HK-2 (cell line): ENCODE measurements at regions not wholly inside any gene's neighbourhood (a gene's known extent, or its start where the extent isn't known, plus 50 kb on each side); places are given as distances from the start of the nearest gene placed in this dataset.
"Not testable (repeated sequence)": the region's sequence is repeated elsewhere in the genome, so short reads cannot be mapped to it uniquely, and the experiment has no call there.

Experiments used
- DNase-seq: peaks from one replicate; pipeline ENCODE4 v3.0.0-alpha.2; 2018; ENCODE audit not compliant: unreplicated experiment

- DNase-seq, result not testable (repeated sequence)
These were observed 277.8 kb upstream of the ARHGAP42 start for GRCh38 chr11:100409267-100409666.

DNA sequence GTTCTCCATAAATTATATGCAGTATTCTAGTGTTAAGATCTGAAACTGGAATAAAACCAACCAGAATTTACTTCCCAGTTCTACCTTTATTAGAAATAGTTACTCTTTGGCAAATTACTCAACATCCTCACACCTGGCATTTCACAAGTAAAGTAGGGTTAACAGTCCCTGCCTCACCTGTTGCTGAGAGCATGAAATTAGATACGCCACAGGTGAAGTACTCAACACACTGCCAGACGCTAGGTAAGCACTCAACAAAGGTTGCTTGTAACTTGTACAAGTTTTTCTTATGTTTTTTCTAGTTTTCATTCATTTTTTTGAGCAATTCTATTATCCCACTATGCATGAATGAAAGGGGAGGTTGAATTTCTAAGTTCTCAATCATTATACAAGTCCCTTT is 267.6 kb upstream of the ARHGAP42 start:
- DNase-seq, result no peak

- no peak for DNase-seq
These were observed 252.1 kb upstream of the ARHGAP42 start for GRCh38 chr11:100434821-100435641.

DNA sequence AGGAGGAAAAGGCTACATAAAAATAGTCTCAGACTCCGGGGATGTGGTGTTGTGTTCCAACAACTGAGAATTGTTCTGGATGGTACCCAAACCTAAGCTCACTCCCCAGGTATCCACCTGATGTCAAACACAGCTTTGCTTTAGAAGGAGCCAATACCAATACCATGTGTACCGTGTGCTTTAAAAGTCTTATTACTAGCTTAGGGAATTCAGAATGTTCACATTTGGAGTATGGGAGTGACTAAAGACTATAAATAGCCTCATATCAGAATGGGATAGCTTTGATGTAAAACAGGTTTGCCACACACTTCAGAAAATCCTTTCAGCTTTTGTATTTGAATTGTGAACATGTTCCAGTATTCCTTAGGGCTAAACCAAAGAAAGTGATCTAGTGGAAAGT is 248.7 kb upstream of the ARHGAP42 start:
- DNase-seq, result no peak

- no peak for DNase-seq
These were observed 246.0 kb upstream of the ARHGAP42 start for GRCh38 chr11:100441086-100441485.

DNA sequence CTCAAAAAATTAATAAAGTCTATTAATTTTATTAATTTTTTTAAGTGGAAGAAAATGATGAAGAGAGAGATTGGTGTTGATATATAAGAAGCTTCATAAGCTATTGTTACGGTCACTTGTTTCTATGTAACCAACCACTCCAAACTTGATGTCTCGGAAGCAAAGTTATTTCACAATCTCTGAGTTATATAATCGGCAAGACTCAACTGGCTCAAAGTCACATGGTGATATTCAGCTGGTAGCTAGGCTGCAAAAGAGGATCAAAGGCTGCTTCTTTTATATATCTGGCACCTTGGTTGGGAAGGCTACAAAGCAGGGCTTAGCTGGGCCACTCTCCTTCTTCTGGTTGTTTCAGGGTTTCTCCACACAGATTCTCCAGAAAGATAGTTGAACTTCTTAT is 245.1 kb upstream of the ARHGAP42 start:
- DNase-seq, result no peak

- DNase-seq, result no peak
These were observed 241.8 kb upstream of the ARHGAP42 start for GRCh38 chr11:100445231-100445735.

GRCh38 chr11:100451801-100452460 is 235.2 kb upstream of the ARHGAP42 start:
- not testable (repeated sequence) for DNase-seq

DNA sequence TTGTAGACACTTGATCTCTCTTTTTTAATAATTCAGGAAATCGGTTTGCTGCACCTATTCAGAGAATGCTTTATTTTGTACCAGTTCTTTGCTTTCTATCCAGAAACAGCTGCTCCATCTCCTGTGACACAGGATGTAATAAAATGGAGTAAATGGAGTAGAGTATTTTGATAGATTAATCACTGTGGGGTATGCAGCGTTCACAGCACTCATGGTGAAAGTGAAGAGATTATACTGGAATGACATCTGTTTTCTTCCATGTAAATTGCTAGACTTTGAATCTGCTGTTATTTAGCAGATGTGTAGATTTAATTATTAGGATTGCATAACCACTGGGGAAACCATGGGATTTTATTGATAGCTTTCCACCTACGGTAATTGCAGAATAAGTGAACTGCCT is 227.3 kb upstream of the ARHGAP42 start:
- no peak for DNase-seq

DNA sequence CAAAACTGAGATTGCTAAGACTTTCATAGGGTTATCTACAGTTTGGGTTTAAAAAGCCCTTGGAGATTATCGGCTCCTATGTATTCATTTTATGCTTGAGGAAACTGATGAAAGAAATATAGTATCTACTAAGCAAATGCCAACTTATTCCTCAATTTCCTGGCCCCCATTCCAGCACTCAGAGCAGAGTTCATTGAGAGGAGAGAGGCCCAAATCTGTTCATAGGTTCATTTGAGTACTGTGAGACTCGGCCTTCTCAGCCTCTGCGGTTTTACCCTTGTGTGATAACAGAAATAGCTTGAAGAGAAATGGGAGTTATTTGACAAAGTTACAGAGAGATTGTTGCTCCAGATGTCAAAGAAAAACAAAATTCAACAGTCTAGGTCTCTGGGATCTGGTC is 226.7 kb upstream of the ARHGAP42 start:
- no peak for DNase-seq

DNA sequence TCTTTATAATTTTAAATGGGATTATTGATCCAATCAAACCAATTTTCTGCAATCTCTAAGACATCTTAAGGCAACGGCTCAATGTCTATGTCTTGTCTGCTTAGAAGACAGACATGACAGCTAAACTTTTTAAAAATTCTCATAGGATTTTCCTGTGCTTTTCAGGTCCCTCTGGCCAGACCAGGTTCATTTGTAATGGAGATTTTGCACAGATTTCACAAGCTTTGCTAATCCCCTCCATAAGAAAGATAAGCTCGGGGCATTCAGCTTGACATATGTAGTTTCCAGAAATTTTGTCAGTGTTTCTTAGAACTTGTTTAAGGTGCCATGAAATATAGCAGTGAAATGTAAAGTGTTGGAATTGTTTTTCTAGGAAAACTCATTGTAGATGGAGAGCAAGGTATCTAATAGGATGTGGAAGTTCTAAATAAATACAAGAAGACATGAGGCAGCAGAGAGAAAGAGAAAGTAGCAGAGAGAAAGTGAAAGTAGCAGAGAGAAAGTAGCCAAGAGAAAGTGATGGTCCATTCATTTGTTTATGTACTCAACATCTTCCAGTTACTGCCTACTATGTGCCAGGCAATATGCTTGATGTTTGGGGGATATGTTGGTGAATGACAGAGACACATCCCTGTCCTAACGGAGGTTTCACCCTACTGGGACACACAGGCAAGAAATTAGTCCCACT is 219.1 kb upstream of the ARHGAP42 start:
- no peak for DNase-seq

GRCh38 chr11:100469835-100470234 is 217.3 kb upstream of the ARHGAP42 start:
- DNase-seq, result no peak

DNA sequence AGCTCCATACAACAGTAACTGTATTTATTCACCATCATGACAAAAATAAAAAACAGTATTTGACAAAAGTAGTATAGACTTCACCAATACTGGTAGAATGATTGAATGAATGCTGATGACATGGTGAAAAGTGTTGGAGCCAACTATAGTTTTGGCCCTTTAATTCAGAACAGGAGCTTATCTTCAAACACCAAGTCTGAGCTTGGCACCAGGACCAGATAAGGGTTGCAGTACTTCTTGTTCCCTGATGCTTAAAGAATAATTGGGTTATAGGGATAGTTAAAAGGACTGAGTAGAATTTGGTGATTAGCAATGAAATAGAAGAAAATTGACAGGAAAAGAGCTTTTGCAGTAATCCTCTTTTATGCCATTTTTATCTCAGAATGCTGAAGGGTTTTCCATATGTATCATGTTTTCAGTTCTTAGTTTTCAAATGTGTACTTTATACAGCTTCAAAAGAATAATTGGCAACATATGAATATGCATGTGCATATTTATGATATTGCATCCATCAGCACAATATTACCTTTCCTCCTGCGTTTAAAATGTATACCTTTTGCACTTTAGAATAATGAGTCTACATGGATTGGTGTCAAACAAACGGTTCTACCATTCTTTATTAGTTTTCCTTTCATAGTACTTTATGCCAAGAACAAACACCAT is 214.2 kb upstream of the ARHGAP42 start:
- no peak for DNase-seq

- DNase-seq, result no peak
These were observed 213.7 kb upstream of the ARHGAP42 start for GRCh38 chr11:100473390-100473740.

GRCh38 chr11:100484948-100485347 is 202.1 kb upstream of the ARHGAP42 start:
- DNase-seq, result no peak

GRCh38 chr11:100498780-100499179 is 188.3 kb upstream of the ARHGAP42 start:
- no peak for DNase-seq

DNA sequence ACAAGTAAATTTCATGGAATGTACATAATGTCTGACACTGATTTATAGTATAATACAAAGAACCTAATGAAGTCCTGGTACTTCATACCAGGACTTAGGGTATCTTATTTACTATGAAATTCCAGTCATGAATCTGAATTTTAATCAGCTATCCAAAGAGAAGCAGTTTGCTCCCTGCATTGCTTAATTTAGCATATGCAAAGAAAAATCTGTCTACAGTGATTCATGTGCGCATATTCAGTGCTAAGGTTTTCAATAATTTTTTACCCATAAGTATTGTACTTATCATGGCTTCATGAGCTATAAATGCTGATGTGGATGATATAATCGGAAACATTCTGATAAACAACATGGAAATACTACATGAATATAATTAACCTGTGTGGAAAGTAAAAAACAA is 185.6 kb upstream of the ARHGAP42 start:
- DNase-seq, result no peak

- no peak for DNase-seq
These were observed 174.6 kb upstream of the ARHGAP42 start for GRCh38 chr11:100512475-100512874.

DNA sequence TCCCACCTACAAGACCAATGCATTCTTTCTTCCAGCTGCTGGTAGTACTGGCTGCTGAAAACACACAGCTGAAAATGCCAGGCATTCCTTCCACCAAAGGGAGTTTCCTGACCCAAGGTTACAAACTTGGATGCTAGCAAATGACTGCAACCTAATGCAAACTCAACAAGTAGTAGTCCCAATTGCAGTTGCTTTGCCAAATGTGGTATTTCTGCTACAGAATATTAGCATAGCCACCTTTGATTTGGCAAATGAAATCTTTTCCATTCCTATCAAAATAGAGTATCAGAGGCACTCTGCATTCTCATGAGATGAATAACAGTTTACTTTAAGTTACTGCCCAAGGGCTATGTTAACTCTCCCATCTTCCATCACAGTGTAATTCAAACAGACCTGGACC is 172.0 kb upstream of the ARHGAP42 start:
- no peak for DNase-seq

DNA sequence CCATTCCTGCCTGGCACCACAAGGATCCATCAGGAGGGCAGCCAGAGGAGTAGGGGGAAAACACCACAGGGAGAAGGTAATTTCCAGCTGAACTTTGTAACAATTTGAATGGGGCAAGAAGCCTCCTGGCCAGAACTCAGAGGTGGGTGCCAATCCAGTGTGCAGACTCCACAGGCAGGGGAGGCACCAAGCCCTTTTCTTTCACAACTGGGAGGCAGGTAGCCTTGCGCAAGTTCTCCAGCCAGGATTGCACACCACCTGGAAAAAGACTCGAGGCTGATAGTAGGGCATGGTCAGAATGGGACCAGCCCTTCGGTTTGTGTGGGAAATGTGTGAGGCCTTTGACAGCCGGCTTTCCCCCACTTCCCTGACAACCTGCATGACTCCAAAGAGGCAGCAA is 161.9 kb upstream of the ARHGAP42 start:
- DNase-seq, result no peak

- no peak for DNase-seq
These were observed 161.5 kb upstream of the ARHGAP42 start for GRCh38 chr11:100525635-100526034.

- no peak for DNase-seq
These were observed 158.1 kb upstream of the ARHGAP42 start for GRCh38 chr11:100528872-100529416.
